KMS-11 (cell line): ENCODE measurements at regions not wholly inside any gene's neighbourhood (a gene's known extent, or its start where the extent isn't known, plus 50 kb on each side); places are given as distances from the start of the nearest gene placed in this dataset.

Source experiments
- H2AFZ ChIP-seq: fragments of 200-600 bp; sonication (generic); 2 replicates; pipeline ENCODE4 v1.6.1; 2016; ENCODE audit warnings: antibody characterized with exemption, mixed run types, low read depth
- H3K27ac ChIP-seq: fragments of 200-600 bp; sonication (generic); 2 replicates; pipeline ENCODE4 v1.6.1; 2016; ENCODE audit warnings: mild to moderate bottlenecking, mixed run types
- H3K27me3 ChIP-seq: fragments of 200-600 bp; sonication (generic); 2 replicates; pipeline ENCODE4 v1.6.1; 2017; ENCODE audit warnings: mild to moderate bottlenecking, low read depth, mixed run types, moderate library complexity; ENCODE audit not compliant: insufficient read depth
- H3K36me3 ChIP-seq: fragments of 200-600 bp; sonication (generic); 2 replicates; pipeline ENCODE4 v1.6.1; 2017; ENCODE audit warnings: mild to moderate bottlenecking, mixed run types; ENCODE audit not compliant: insufficient read depth
- H3K4me1 ChIP-seq: fragments of 200-600 bp; sonication (generic); 2 replicates; pipeline ENCODE4 v1.6.1; 2016; ENCODE audit warnings: mild to moderate bottlenecking, low read depth, mixed run types; ENCODE audit not compliant: poor library complexity, severe bottlenecking
- H3K4me2 ChIP-seq: fragments of 200-600 bp; sonication (generic); 2 replicates; pipeline ENCODE4 v1.7.0; 2016; ENCODE audit warnings: mild to moderate bottlenecking, mixed run types
- H3K4me3 ChIP-seq: fragments of 200-600 bp; sonication (generic); IDR thresholded peaks from 2 replicates; pipeline ENCODE4 v1.6.1; 2017; ENCODE audit warnings: low read depth, low read length, mixed read lengths; ENCODE audit not compliant: insufficient read depth
- H3K79me2 ChIP-seq: fragments of 200-600 bp; sonication (generic); 2 replicates; pipeline ENCODE4 v1.6.1; 2016; ENCODE audit warnings: low read depth, mixed run types; ENCODE audit not compliant: insufficient read depth
- H3K9ac ChIP-seq: fragments of 200-600 bp; sonication (generic); 2 replicates; pipeline ENCODE4 v1.6.1; 2016; ENCODE audit warnings: mild to moderate bottlenecking, mixed run types
- H4K20me1 ChIP-seq: fragments of 200-600 bp; sonication (generic); 2 replicates; pipeline ENCODE4 v1.6.1; 2016; ENCODE audit warnings: mild to moderate bottlenecking, mixed run types; ENCODE audit not compliant: insufficient read depth
- TF ChIP-seq, protein P1 (sequence below): fragments of 200-600 bp; sonication (generic); conservative IDR thresholded peaks from 2 replicates; pipeline ENCODE4 v1.6.1; 2017; ENCODE audit warnings: low read depth, mild to moderate bottlenecking, antibody characterized with exemption, low read length, moderate library complexity, mixed read lengths

DNA sequence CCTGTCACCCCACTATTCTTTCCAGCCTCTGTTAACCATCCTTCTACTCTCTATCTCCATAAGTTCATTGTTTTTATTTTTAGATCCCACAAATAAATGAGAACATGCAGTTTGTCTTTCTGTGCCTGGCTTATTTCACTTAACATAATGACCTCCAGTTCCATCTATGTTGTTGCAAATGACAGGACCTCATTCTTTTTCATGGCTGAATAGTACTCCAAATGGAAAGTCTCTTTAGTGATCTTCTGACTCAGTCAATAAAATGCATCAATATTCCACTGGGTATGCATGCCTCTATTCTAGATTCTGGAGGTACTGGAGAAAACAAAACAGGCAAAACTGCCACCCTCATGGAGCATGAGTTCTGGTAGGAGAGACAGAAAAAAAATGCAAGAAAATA is 459.0 kb downstream of the XYLT1 start:
- TF ChIP-seq, protein P1, sequence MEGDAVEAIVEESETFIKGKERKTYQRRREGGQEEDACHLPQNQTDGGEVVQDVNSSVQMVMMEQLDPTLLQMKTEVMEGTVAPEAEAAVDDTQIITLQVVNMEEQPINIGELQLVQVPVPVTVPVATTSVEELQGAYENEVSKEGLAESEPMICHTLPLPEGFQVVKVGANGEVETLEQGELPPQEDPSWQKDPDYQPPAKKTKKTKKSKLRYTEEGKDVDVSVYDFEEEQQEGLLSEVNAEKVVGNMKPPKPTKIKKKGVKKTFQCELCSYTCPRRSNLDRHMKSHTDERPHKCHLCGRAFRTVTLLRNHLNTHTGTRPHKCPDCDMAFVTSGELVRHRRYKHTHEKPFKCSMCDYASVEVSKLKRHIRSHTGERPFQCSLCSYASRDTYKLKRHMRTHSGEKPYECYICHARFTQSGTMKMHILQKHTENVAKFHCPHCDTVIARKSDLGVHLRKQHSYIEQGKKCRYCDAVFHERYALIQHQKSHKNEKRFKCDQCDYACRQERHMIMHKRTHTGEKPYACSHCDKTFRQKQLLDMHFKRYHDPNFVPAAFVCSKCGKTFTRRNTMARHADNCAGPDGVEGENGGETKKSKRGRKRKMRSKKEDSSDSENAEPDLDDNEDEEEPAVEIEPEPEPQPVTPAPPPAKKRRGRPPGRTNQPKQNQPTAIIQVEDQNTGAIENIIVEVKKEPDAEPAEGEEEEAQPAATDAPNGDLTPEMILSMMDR, result no peak
- Histone ChIP-seq H3K27ac (no peak overlapping the region), H4K20me1 (no peaks in the 10 kb centered on the region), H3K4me3 (no peak overlapping the region), H3K4me1 (no peaks in the 10 kb centered on the region), H3K79me2 (no peaks in the 10 kb centered on the region), H3K36me3 (no peaks in the 10 kb centered on the region), H3K27me3 (no peaks in the 10 kb centered on the region), H3K4me2 (no peak overlapping the region), H2AFZ (no peak overlapping the region), H3K9ac (no peak overlapping the region)

DNA sequence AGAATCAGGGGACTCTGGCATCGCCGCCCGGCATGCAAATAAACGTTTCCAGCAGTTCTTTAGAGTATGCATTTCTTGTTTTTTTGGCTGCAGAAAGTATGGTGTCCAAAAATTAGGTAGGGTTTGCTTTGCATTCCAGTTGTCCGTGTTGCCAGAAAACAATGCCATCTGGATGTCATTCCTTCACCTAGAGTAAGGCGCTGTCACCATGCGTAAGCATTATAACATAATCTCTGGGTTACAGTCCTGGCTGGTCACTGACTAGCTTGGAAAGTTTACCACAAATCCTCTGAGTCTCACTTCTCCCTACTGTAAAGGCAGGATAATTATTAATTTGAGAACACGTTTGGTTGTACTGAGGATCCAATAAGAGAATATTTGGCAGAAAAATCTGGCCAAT is 457.7 kb downstream of the XYLT1 start:
- H4K20me1 ChIP-seq, result no peaks in the 10 kb centered on the region
- TF ChIP-seq, protein P1, result no peak
- H3K4me3 ChIP-seq, result no peak overlapping the region
- no peaks in the 10 kb centered on the region for H3K36me3 ChIP-seq
- H3K27me3 ChIP-seq, result no peaks in the 10 kb centered on the region
- H3K79me2 ChIP-seq, result no peaks in the 10 kb centered on the region
- H3K4me2 ChIP-seq, result no peak overlapping the region
- H2AFZ ChIP-seq, result no peak overlapping the region
- H3K4me1 ChIP-seq, result no peaks in the 10 kb centered on the region
- no peak overlapping the region for H3K27ac ChIP-seq
- no peak overlapping the region for H3K9ac ChIP-seq

DNA sequence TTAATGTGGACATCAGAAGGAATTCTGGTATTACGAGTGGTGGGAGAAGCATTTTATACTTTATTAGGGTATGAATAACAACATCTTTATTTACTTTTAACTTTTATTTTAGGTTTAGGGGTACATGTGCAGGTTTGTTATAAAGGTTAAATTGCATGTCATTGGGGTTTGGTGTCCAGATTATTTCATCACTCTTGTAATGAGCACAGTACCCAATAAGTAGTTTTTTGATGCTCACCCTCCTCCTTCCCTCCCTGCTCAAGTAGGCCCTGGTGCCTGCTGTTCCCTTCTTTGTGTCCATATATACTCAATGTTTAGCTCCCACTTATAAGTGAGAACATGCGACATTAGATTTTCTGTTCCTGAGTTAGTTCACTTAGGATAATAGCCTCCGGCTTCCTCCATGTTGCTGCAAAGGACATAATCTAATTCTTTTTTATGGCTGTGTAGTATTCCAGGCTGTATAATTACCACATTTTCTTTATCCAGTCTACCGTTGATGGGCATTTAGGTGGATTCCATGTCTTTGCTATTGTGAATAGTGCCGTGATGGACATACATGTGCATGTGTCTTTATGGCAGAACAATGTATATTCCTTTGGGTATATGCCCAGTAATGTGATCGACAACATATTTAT is 456.2 kb downstream of the XYLT1 start:
- no peaks in the 10 kb centered on the region for H3K27me3 ChIP-seq
- H3K9ac ChIP-seq, result no peak overlapping the region
- H2AFZ ChIP-seq, result no peak overlapping the region
- no peaks in the 10 kb centered on the region for H3K79me2 ChIP-seq
- TF ChIP-seq, protein P1, result no peak
- no peaks in the 10 kb centered on the region for H3K36me3 ChIP-seq
- no peak overlapping the region for H3K4me3 ChIP-seq
- no peak overlapping the region for H3K4me2 ChIP-seq
- no peaks in the 10 kb centered on the region for H3K4me1 ChIP-seq
- no peaks in the 10 kb centered on the region for H4K20me1 ChIP-seq
- H3K27ac ChIP-seq, result no peak overlapping the region

DNA sequence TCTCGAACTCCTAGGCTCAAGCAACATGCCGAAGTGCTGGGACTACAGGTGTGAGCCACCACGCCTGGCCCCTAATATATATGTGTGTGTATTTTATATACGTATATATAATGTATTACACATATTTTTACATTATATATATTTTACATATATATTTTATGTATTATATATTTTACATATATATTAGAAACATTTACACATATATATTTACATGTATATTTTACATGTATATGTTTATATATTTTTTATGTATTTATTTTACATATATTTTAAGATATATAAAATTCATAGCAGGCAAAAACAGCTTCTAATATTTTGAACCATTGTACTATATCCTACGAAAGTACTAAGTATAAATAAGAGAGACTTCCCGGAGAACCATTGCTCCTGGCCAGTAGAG is 455.1 kb downstream of the XYLT1 start:
- Histone ChIP-seq H4K20me1 (no peaks in the 10 kb centered on the region), H3K9ac (no peak overlapping the region), H3K27me3 (no peaks in the 10 kb centered on the region), H3K27ac (no peak overlapping the region), H3K36me3 (no peaks in the 10 kb centered on the region), H3K79me2 (no peaks in the 10 kb centered on the region), H3K4me2 (no peak overlapping the region), H3K4me3 (no peak overlapping the region), H2AFZ (no peak overlapping the region), H3K4me1 (no peaks in the 10 kb centered on the region)
- TF ChIP-seq, protein P1, result no peak
